NCI-H1436 (cell line): ENCODE measurements at regions not wholly inside any gene's neighbourhood (a gene's known extent, or its start where the extent isn't known, plus 50 kb on each side); places are given as distances from the start of the nearest gene placed in this dataset.

Experiments
- DNase-seq: peaks from one replicate; lab custom pipeline; 2025; lab: John Stamatoyannopoulos, UW

DNA sequence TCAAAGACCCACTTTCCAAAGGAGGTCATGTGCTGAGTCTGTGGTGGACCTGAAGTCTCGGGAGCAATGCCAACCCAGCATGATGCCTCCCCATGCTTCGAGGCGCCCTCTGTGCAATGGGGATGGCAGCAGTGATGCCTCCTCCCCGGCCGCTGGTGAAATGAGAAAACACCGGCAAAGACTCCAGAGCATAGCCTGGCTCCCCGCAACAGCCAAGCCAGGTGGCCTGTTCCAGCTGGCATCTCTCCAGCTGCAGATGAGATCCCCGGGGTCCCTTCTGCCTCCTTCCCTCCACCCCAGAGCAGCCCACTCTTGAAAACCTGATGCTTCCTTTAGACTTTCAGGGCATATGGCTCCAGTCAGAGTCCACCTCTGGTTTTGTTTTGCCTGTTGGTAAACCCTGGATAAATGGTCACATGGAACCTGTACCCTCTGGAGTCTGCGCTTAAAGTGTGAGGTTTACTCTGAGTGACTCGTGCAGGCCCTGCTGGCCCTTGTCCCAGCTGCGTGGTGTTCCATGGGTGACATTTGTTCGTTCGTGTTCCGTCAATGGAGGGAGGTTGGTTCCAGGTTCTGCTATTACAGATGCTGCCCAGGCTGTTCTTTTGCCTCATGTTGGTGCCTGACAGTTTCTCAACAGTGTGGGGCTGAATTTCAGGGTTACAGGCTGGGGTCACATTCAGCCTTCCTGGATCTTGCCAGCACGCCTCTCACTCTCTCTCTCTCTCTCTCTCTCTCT, 181.8 kb upstream of the CIBAR2 start:
- DNase-seq = peak; percentile 48

- no peak for DNase-seq
Measured at GRCh38 chr16:85294810-85295508, 182.7 kb upstream of the CIBAR2 start.

GRCh38 chr16:85296859-85297660, 184.8 kb upstream of the CIBAR2 start:
- peak; percentile 44 for DNase-seq

DNA sequence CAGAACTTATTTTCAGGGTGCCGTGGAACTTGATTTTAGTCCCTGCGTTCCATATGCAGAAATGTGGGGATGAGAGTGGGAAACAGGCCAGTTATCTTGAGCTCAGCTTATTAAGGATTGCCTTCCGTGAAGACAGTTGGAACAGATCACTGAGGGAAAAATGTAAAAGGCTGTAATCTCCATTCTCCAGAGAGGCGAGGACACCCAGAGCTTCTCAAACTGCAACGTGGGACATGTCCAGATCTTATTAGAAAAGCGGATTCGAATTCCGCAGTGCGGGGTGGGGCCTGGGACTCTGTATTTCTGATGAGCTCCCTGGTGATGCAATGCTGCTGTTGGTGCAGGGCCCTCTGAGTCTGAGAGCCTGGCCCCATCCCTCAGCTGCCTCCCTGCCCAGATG, 185.6 kb upstream of the CIBAR2 start:
- DNase-seq = no peak

DNA sequence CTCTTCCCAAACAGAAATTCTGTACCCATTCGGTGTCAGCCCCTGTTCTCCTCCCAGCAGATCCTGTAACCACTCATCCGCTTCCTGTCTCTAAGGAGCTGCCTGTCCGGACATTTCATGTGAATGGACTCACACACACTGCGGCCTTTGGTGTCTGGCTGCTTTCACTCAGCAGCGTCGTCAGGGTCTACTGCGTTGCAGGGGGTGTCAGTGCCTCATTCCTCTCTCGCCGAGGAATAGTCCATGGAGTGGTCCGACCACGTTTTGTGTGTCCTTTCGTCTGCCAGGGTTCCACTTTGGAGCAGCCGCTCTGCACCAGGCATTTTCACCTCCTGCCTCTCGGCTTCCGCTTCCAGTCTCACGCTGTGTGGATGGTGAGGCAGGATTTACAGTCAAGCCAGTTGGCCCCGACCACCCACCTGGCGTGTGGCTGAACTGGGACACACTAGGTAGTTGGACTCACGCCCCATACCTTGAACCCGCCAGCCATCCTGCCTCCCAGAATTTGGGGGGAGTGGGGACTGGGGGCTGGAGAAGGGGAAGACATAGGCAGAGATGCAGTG, 188.2 kb upstream of the CIBAR2 start:
- no peak for DNase-seq

GRCh38 chr16:85301231-85301630, 189.0 kb upstream of the CIBAR2 start:
- no peak for DNase-seq

DNA sequence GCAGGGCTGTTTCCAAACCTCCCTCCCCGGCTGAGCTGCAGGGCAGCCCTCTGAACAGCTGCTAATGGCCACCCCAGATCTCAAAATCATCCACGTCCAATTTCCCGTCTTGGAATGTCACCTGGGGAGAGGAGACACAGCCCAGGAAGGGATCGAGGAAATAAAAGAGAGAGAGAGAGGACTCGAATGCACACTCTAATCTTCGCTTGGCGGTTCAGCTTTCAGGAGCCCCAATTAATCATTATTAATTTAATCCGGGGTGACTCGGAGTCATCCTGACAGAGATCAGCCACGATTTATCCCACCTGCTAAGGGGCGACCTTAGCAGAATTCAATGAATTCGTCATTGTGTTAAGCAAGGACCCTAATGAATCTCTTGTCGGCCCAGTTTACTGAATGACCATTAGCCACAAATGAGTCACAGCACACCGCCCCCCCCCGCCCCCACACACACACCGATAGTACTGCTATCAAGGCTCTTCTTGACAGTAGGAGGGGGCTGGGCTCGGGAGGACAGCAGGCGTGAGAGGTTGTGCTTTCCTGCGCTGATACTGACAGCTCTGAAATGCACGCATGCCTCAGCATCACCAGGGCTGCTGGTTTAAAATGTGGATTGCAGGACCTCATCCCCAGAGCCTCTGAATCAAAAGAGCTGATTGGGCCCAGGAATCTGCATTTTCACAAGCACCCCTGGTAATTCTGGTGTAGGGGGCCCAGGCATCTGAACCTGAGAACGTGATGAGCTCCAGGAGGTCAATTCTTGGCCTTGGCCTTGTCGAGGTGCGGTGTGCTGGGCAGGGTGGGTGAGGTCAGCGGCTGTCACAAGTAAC, 190.0 kb upstream of the CIBAR2 start:
- DNase-seq = no peak

DNA sequence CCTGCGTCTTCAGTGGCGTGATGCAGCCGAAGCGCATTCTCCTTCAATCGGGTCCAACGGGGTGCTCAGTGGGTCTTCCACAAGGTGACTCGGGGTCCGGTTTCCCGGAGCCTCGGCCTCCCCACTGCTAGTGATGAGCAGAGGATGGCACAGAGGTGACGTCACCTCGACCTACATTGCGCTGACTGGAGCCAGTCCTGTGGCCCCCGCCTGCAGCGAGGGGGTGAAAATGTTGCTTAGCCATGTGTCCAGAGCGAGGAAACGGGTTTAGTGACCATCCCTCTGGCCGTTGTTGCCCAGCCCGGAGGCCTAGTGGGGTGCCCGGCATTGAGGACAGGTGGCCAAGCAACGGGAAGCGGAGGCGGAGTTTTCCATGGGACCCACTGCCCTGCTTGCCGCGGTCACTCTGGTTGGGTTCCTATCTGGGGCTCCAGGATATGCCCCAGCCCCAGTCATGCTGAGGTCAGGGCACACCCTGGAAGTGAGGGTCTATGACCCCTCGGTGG, 190.6 kb upstream of the CIBAR2 start:
- no peak for DNase-seq

- DNase-seq = no peak
Measured at GRCh38 chr16:85303354-85303883, 191.1 kb upstream of the CIBAR2 start.

DNA sequence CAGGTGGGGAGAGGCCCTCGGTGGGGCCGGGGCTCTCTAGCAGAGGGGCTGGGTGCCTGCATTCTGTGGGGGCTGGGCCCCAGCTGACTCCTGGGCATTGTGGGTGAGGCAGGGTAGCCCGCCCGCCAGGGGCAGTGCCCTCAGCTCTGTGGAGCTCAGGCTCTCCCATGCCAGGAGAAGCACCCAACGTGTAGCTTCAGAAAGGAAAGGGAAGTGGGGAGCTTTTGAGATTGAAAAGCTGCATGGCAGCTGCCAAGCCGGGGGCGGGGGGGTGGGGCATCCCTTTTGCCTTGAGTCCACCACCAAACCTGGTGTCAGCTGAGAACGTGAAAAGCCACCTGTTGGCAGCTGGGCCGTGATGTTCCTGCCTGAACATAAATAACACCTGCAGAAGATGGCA, 192.1 kb upstream of the CIBAR2 start:
- no peak for DNase-seq

DNA sequence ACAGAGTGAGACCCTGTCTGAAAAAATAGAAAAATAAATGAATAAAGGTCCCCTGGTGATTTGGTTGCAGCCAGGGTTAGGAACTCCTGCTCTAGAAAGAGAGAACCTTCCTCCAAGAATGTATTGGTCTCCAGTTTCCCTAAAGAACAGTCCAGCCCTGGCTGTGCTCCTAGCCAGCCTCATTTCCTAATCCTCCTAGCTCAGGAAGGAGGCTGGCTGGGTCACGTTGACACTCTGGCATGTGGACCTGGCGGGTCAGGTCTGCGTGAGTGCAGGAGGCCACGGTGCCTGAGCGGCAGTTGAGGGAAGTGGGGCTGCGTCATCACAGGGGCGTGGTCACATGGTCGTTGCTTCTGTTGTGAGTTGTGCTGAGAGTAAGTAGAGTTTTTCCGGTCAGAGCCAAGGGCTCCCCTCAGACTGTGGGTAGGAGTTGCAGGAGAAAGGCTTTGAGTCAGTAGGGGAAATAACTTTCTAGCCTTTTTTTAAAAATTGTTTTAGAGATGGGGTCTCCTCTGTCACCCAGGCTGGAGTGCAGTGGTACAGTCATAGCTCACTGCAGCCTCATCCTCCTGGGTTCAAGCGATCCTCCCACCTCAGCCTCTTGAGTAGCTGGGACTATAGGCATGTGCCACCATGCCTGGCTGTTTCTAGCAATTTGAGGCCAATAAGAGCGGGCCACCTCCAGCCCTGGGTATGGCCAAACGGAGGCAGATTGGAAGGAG, 194.0 kb upstream of the CIBAR2 start:
- no peak for DNase-seq

DNA sequence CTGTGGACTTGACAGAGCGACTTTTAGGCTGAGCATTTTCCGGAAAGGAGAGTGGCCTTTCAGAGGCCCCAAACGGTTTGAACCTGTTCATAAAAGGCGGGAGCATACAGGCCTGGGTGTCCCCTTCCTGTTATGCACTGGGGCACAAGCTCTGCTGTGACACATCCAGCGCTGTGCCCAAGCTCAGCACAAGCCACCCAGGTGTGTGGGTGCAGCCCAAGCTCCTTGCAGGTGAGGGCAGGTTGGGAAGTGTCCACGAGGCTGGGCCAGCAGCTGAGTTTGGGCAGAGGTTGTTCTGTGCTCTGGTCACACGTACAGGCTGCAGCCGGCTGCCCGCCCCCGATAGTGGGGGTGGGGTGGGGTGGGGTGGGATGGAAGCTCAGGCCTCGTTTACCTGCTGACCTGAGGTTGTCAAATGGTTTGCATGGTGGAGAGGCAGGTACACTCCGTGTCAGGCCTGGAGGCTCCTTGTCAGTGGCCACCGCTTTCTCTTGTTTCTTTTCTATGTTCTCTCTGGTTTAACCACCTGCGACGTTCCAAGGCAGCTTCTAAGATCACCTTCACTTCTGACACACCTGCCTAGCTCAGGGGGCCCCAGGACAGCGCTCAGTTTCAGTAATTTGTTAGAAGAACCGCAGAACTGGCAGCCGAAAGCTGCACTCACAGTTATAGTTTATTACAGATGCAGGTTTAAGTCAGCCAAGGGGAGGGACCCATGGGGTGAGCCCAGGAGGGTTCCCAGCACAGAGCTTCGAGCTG, 194.7 kb upstream of the CIBAR2 start:
- DNase-seq = no peak

DNA sequence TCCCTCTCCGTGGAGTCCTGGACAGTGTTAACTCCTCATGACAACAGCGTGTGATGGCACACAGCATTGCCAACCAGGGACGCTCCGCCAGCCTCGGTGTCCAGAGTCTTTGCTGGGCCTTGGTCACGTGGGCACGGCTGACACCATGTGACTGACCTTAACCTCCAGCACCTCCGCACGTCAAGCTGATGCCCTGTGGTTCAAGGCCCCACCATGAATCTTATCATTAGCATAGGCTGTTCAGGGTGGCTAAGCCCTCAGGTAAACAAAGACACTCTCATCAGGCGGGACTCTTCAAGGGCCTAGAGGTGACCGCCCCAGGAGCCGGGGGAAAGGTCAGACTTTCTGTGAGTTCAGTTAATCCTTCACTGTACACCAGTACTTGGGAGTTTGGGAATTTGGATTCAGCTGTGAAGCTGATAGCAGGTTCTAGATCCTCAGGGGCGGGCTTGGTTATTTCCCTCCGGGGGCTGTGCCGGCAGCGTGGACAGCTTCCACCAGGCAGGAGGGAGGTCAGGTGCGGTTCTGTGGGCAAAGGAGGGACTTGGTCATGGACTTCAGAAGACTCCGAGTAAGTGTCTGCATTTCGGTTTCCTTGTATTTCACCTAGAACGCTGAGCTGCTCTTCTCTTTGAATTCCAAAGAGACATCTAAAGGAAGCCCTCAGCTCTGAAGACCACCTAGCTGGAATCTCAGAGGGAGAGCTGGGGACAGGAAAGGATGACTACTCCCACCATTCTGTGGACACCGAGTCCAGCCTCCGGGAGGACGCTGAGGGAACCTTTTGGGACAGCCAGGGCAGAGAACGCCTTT, 195.5 kb upstream of the CIBAR2 start:
- no peak for DNase-seq

- no peak for DNase-seq
Measured at GRCh38 chr16:85308611-85309540, 196.6 kb upstream of the CIBAR2 start.

DNA sequence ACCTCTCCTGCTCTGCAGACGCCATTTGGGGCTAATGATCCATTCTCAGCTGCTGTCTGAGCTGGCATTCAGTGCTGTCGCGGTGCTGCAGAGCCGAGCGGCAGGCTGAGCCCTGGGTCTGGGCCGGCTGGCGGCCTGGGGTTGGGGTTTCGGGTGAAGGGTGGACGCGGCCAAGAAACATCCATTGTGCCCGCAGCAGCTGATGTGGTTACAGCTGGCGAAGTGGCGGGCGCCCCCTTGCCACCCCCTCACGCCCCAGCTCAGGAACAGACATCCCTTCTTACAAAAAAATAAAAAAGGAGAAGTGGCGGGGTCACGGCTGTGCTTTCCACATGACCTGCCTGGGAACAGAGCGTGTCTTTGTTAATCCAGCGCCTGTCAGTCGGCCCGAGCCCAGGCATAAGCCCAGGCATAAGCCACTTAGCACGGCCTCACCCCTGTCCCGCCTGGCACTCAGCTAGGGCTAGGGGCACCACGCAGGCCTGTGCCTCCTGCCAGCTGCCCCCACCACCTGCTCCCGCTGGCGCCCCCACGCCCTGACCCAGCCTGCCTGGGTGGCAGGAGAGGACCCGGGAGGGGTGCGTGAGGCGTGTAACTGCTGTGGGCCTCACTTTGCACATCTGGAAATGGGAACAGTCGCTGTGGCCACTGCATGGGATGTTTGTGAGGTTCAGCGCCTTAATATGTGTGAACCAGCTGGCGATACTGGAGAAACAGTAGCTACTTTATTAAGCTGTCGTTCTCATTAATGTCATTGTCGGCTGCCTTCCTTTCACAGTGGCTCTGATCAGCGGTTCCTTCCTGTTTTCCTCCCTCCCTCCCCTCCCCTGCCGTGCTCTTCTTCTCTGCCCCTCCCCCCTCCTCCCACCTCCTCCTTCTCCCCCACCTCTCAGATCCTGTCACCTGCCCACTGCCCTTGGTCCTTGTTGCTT, 197.7 kb upstream of the CIBAR2 start:
- peak; percentile 33 for DNase-seq

GRCh38 chr16:85310868-85311585, 198.8 kb upstream of the CIBAR2 start:
- no peak for DNase-seq
